Stimulated activated CD4-positive, alpha-beta T cell treated with anti-CD3 and anti-CD28 coated beads, Interleukin-4, amount 100 ng/mL, for 48 hours (primary cell): ENCODE measurements at regions not wholly inside any gene's neighbourhood (a gene's known extent, or its start where the extent isn't known, plus 50 kb on each side); places are given as distances from the start of the nearest gene placed in this dataset.

Experiments used
- DNase-seq, 2 donors: peaks; one replicate each; pipeline ENCODE4 v3.0.0-alpha.2; 2020; ENCODE audit warnings: low read depth in 2 of 2

DNA sequence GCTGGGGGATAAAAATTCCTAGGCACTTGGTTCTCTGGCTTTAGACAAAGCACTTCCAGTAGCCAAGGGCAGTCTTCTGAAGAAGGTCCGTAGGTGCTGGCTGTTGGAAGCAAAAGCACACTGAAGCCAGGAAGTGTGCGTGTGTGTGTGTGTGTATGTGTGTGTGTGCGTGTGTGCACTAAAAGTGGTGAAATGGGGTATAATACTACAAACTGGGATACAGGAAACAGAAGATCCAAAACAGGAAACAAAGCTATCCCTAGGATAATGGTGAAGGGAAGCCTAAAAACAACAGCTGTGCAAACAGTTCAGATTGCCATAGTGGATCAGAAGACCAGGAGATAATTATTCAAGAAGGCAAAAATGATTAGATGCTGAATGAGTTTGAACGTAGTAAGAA lies 103.4 kb downstream of the IL20RB start:
- DNase-seq = no peak

DNA sequence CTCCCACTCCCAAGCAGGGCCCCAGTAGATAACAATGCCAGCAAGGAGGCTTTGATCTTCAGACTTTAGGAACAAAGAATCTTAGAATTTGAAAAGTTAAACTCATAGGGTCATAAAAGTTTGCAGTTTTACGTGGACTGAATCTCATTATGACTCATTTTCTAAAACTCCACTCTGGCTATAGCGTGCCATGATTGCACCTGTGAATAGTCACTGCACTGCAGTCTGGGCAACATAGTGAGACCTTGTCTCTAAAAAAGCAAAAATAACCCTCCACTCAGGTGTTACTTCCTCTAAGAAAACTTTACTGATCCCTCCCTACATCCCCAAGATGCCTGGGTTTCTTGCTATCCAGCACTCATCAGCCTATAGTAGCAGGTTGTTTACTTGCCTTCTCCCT lies 104.5 kb downstream of the IL20RB start:
- DNase-seq = no peak

DNA sequence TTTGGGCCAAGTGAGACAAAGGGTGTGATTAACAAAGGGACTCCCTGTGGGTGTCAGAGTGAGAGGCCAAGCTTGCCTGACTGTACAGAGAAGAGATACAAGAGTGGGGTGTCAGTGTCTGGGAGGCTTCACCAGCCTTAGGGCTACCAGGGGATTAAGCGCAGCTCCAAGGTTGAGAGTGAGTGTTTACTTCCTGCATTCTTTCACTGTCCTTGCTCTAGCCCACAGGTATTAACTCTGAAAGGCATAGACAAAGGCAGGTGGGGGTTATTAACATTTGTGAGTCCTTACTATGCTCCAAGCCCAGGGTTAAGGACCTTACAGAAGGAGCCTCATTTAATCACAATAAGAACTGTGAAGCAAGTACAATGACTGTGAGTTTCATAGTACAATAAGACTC lies 107.6 kb downstream of the IL20RB start:
- DNase-seq = no peak

DNA sequence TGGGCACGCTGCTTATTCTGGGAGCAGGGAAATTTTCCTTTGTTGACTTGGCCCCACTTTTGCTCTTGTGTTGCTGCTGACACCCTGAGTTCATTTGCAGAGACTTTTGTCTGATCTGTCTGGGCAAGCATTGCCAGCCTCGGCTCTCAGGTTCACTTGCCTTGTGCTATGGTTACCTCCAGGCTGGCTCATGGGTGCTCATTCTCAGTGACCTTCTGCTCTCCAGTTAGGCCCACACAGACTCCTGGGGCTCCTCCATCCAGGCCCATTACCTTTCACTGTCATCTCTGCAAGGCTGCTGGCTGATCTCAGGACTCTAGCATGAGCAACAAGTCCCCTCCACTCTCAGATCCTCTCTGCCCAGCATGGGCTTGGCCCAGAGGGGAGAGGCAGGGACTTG lies 108.3 kb downstream of the IL20RB start:
- DNase-seq = no peak

DNA sequence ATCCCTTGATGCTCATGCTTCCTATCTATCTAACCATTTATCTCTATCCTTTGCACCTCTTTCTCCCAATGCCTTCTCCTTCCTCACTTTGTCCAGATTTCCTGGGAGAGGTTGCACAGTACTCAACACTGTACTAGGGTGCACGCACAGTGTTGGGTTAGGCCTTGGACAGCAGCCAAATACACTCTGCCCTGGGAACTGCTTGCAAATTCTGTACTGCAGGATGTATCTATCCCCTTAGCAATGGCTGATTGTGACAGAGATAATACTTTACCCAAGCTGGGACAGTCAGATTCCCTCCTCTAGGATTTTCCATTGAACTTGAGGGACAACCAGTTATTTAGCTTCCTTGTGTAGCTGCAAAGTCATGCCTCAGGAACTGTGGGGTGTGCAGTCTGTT lies 113.3 kb downstream of the IL20RB start:
- no peak for DNase-seq

DNA sequence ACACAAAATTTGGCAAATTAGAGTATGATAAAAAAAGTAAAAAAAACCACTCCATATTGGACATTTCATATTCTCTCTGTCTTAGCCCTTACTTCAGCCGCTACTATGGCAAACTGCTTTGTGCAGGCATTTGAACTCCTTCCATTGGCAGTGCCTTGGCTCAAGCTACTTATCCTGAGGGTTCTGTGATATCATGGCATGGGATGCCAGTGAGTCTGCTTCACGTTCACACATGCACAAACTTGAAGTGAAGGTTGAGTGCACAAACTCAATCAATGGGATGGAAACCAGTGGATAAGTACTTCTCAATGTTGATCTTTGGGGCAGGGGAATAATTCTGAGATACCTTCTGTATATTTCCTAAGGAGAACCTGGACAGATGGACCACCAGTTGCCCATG lies 117.2 kb downstream of the IL20RB start:
- no peak for DNase-seq

DNA sequence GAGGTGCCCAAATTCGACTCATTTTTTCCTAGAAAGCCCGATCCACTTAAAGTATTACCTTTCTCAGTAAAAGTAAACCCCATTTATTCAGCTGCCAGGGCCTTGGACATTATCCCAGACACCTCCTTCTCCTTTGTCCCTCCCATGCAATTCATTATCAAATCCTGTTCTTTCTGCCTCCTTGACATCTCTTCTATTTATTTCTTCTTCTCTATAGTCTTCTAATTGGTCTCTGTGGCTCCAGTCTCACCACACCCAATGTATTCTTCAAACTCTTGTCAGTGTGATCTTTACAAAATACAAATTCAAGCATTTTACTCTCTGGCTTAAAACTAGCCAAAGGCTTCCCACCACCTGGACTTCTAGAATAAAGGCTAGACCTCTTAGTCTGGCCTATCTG lies 120.3 kb downstream of the IL20RB start:
- DNase-seq = no peak

DNA sequence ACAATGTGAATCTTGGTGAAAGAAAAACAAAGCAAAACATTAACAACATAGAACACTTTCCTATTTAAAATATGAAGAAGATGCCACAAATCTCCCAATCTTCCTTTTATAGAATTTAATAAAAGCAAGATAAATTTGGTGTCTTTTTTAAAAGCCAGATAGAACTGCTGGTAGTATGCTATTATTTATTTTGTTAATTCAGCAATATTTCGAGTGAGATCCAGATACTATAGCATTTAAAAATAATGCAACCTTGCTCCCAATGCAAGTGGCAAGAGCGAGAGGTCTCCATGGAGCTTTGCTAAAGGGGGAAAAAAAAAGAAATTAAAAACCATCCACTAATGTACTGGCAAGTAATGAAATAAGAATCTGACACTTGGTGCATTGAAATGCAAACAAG lies 121.8 kb downstream of the IL20RB start:
- no peak for DNase-seq

DNA sequence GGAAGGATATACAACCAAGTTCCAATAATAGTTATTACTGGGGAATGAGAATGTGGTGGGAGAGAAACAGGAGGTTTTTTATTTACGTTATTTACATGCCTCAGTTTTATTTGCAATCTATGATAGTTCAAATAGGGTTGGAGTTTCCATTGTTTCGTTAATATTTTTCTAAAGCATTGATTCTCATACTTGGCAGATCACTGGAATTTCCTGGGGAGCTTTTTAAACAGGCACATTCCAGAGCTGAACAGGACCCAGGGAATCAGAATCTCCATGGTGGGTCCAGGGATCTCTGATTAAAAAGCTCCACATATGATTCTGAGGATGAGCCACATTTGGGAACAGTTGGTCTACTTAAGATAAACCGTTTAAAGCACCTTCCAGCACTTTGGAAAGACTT lies 123.9 kb downstream of the IL20RB start:
- no peak for DNase-seq

DNA sequence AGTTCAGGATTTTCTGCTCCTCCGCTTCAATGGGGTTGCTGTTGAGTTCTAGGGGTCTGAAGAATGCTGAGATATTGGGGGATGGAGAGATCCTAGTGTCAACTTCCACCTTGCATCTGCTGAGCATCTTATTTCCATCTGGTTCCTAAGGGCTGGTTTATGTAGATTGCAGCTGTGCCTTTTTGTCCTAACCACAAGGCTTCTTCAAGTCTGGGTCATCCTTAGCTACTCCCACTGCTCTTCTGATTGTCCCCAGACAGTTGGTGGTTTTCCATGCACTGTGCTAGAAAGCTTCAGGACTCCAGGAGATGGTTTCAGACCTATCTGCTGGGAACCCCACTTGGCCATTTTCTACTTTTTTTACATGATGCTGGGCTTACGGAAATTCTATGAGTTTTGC lies 125.0 kb downstream of the IL20RB start:
- no peak for DNase-seq

DNA sequence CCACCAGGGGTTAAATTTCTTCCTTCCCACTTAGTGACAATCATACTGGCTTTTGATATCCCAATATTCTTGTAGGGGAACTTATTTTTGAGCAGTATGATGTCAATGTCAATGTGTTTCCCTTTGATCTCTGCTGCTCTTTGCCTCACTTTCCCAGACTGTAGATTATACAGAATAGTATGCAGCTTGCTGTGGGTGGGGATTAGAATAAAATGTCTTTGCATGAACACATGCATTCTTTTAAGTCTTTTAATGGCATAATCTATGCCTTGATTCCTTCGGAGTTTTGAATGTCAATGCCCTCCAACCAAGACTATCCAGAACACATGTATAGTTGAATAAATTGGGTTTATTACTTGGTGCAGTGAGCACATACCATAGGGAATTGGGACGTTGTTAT lies 125.5 kb downstream of the IL20RB start:
- DNase-seq = no peak

DNA sequence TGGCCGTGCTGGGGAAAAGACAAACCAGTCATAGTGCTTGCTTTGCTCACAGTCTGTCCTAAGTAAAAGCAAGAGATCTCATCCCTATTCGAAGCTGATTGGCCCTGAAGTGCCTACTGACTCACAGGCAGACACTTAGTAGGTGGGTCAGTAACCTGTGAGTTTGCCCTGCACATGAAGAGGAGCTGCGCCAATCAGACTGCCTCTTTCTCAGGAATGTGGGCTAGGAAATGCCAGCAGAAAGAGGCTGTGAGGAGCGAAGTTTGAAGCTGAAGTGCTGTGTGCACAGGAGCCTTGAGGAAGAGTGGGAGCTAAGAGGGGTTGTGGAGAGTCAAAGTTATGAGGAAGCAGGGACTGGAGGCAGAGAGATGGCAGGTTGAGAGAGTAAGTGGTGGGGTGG lies 126.8 kb downstream of the IL20RB start:
- DNase-seq = no peak

DNA sequence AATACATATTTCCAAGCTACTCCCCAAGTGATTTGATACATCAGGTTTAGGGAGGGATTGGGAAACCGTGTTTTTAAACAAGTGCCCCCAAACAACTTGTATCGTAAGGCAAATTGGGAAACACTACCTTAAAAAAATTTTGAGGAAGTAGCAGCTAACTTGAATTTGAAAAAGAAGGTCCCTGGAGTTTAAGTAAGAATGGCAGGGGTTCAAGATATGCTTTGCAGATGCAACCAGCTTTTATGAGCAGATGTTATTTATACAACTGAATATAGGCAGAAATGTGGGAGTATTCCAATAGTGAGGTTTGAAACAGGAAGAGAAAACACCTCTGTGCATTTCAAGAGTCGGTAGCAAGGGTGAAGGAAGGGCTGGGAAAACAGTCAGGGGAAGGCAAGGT lies 139.6 kb downstream of the IL20RB start:
- no peak for DNase-seq

DNA sequence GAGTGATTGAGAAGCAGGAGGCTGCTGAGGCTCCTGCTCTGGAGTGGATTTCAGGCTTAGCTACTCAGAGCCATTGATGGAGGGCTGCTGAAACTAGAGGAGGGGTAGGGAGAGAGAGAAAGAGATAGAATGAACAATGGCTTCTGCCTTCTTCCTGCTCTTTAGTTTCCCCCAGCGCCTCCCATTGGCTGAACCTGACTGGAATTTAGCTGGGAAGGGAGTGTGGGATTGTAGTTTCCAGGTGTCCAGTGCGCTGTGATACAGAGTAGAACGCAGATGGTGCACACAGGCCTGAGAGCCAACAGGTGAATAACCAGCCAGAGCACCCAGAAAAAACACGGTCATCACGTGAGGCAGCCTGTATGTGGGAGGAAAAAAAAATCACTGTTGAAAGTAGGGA lies 140.1 kb downstream of the IL20RB start:
- DNase-seq = no peak

DNA sequence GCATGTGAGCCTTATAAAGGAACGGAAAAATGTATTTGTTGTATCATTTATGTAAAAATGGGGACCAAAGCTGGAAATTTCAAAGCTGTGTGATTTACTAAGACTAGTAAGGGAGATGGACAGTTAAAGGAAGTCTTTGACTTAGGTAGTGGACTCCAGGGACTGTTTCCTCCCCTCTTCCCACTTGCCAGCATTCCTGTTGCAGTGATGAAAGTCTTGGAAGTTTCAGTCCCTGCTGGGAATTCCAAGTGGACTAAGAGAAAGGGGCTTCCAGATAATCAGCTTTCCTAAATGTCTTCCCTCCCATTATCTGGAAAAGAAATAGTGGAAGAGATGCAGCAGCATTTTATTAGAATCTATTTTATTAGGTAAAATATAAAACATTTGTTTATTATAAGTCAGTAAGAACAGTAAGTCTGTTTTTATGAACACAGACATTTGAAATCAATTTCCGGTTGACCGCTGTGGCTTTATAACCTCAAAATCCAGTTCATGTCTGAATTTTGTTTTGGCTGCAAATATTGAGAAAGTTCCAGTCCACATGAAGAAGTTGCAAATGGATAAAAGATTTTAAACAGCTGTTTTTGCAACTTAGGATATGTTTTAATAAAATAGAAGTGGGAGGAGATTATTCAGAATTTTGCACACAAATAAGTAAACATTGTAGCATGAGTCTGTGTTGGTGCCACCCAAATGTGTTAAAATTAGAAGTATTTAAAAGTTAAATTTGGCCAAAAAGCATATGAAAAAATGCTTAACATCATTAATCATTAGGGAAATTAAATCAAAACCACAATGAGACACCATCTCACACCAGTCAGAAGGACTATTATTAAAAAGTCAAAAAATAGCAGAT lies 141.8 kb downstream of the IL20RB start:
- DNase-seq = no peak

DNA sequence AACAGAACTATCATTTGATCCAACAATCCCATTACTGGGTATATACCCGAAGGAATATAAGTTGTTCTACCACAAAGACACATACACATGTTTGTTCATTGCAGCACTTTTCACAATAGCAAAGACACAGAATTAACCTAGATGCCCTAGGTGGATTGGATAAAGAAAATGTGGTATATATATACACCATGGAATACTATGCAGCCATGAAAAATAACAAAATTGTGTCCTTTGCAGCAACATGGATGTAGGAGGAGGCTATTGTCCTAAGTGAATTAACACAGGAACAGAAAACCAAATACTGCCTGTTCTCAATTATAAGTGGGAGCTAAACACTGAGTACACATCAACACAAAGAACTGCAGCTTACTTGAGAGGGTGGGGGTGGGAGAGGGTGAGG lies 142.5 kb downstream of the IL20RB start:
- DNase-seq = no peak

DNA sequence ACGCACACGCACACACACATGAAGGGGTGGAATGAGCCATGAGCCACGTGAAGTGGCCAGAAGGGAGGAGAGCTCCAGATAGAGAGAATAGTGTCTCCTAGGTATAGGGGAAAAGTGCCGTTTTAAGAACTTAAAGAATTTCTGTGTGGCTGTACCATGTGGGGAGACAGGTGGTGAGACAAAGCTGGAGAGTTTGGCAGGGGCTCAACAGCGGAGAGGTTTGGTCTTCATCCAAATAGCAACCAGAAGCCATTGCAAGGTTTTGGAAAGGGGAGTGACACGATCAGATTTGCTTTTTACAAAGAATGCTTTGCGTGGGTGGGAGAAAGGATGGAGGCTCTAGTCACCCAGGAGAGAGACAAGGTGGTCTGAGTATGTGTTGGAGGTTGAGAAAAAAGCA lies 146.0 kb downstream of the IL20RB start:
- no peak for DNase-seq

DNA sequence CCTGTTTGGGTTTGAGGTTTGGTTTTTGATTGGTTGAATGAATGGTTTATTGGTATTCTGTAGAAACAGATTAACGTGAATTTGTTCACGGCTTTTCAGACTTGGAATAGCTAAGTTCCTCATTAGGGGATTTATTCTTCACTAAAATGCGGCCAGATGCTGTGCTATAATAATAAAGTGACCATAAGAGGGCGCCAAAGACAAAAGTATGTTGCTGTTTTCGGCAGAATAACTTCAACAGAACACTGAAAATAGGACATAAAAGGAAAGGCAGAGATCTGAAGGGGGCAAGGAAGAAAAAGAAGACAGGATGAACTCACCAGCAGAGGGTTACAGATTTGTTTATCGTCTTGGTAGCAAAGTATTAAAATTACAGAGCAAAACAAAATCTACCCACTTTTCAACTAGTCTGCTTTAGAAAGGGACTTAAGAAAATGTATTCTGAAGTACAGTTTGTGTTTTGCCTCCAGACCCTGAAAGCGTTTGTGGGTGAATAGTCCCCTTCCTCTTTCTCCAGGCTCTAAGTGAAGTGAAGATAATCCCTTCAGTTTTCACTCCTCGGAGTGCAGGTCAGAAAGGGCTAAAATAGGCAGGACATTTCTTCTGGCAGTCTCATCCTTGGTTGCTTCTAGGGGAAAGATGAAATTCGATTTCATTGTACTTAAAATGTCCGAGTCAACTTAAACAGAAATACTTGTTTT lies 147.6 kb downstream of the IL20RB start:
- DNase-seq = no peak

DNA sequence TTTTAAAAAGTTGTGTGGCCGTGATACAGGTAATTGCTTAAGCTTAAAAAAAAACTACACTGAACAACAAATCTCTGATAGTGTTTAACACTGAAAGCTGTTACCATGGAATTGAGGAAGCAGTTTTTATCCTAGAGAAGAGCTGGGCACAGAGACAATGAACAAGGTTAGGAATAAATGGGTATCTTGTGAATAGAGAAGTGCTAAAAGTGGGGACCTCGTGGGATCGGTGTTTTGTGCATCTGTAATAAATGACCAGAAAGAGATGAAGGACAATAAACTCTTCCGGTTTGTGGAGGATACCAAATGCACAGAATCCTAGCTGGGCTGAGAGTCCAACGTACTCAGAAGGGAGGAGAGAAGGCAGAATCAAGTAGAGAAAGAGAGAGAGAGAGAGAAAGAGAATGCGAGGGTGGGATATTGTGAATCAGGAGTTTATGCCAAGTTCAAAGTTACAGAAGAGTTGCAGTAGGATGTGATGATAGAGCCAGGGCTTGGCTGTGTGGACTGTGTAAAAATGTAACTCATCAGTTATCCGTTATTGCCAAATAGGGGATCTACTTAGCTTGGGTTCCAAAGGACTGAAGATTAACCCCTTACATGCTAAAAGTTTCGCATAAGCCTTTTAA lies 148.9 kb downstream of the IL20RB start:
- DNase-seq = no peak

DNA sequence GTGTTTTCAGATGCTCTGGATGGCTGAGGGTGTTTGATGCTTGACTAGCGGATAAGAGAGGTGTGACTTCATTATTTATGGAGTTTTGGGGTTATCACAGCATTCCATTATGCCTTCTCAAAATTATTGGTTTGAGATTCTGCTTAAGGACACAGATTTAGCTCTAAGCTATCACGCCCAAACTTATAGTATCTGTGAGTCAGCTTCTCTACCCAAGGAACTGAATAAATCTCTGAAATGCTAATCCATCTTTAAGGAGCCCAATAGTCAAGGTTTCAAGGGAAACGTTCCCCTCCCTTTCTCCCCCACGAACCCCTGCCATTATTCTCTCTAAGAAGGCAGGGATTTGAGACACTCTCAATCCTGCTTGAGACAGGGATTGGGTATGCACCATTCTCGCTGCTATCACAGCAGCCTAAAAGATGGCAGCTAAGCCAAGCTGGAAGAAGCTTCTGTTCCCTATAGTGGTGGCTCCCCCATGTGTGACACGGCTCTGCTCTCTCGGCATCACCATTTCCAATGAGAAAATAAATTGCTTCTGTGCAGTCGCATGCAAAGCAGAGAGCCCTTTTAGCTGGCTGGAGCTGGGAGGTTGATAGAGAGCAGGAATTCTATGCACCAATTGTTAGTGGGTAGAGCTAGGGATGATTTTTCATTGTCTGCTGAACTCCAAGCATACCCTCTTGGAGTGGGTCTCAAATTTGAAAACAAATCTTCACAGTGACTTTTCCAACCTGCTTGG lies 151.1 kb downstream of the IL20RB start:
- no peak for DNase-seq

DNA sequence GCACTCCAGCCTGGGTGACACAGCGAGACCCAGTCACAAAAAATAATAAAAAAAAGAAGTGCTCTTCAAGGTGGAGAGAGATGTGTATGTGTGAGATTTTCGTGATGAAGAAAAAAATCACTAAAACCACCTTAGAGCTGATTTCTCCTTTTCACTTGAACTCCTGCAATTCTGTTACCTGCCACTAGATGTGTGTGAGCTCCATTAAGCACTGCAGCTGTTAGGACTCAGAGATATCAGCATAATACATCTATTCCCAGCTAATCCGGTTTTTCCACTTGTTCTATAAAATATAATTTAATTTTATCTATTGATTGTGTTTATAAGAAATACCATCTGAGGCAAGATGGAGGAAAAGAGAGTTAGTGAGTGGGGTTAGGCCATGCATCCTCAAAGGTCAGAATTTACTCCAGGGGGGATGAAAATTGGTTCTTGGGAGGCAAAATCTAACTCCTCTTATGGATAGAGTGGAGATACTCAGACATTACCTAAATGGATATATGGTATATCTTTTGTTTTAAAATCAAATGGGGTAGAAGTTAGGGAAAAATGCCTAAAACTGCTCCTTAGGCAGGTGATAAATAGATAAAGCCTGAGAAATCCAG lies 152.7 kb downstream of the IL20RB start:
- no peak for DNase-seq

DNA sequence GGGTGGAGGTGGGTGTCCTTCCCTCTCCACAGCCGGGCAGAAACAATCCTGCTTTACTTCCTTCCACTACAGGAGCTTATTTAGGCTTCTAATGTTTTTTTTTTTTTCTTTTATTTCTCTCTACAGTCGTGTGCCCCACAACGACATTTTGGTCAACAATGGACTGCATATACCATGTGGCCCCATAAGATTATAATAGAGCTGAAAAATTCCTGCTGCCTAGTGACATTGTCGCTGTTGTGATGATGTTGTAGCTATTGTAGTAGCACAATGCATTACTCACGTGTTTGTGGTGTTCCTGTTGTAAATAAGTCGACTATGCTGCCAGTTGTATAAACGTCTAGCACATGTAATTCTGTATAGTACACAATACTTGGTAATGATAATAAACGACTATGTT lies 153.7 kb downstream of the IL20RB start:
- no peak for DNase-seq
